ENCODE measurements at regions not wholly inside any gene's neighbourhood (a gene's known extent, or its start where the extent isn't known, plus 50 kb on each side); places are given as distances from the start of the nearest gene placed in this dataset.

- H2BK20ac ChIP-seq (ENCODE audit: low read length) = no peak overlapping the region
- H2BK12ac ChIP-seq (ENCODE audit: low read depth, low read length) = no peak overlapping the region
- H3K9ac ChIP-seq (replicated peaks in 1 of 4; ENCODE audit: extremely low read depth in 1 of 4, low read depth in 3 of 4, low read length in 3 of 4) = no peak overlapping the region
- H3K79me1 ChIP-seq (ENCODE audit: low read depth, low read length) = no peaks in the 10 kb centered on the region
- no peak for FAIRE-seq
- no peak overlapping the region for H4K91ac ChIP-seq (replicated peaks; ENCODE audit: insufficient read length, low read length)
- no peaks in the 10 kb centered on the region for H3K4me1 ChIP-seq (replicated peaks in 1 of 4; ENCODE audit: control insufficient read depth in 3 of 4, insufficient read depth in 4 of 4, low read length in 3 of 4)
- no peaks in the 10 kb centered on the region for H3K36me3 ChIP-seq (ENCODE audit: control insufficient read depth in 2 of 4, insufficient read depth in 4 of 4, low read length in 3 of 4)
- POLR2A ChIA-PET (ENCODE audit: partially characterized antibody) = no interaction called here
- no peak overlapping the region for H3K27ac ChIP-seq (ENCODE audit: low read depth, low read length)
- no peak overlapping the region for H2AFZ ChIP-seq (ENCODE audit: low read length)
- no peaks in the 10 kb centered on the region for H3K79me2 ChIP-seq (ENCODE audit: control insufficient read depth in 1 of 2, insufficient read depth in 2 of 2, low read length in 2 of 2)
- H2BK5ac ChIP-seq (ENCODE audit: low read depth, low read length) = no peak overlapping the region
- no peaks in the 10 kb centered on the region for H3K9me3 ChIP-seq (ENCODE audit: insufficient read depth in 2 of 2, low read depth in 1 of 2, low read length in 1 of 2)
- CTCF ChIA-PET (ENCODE audit: partially characterized antibody) = interaction anchor here (1.1 to 1.7 kb wide), 2 partner anchors 10 to 17 kb away, joined by 3 to 6 read pairs; no protein-coding TSS in a partner anchor
- DNase-seq (ENCODE audit: low read depth in 1 of 2, low spot score in 2 of 2) = no peak
- no peak overlapping the region for H3K56ac ChIP-seq (replicated peaks; ENCODE audit: insufficient read length, low read depth, low read length)
- H2BK15ac ChIP-seq (ENCODE audit: low read length) = no peak overlapping the region
- no peaks in the 10 kb centered on the region for H4K20me1 ChIP-seq (replicated peaks in 1 of 2; ENCODE audit: control insufficient read depth in 1 of 2, insufficient read depth in 2 of 2, low read length in 2 of 2)
- no peak overlapping the region for H4K8ac ChIP-seq (ENCODE audit: extremely low read depth, insufficient read depth, low read length)
- no peak overlapping the region for H3K4me2 ChIP-seq (ENCODE audit: insufficient read depth in 1 of 2, low read depth in 2 of 2, low read length in 2 of 2)
- H3K18ac ChIP-seq (ENCODE audit: extremely low read depth, low read length) = no peak overlapping the region
- H3K4me3 ChIP-seq (ENCODE audit: extremely low read depth in 1 of 4, insufficient read depth in 2 of 4, low read depth in 3 of 4, low read length in 4 of 4) = no peak overlapping the region
- no peak overlapping the region for H3K23ac ChIP-seq (ENCODE audit: insufficient read length)
- no peaks in the 10 kb centered on the region for H3K27me3 ChIP-seq (replicated peaks in 1 of 4; ENCODE audit: control insufficient read depth in 3 of 4, extremely low read depth in 1 of 4, insufficient read depth in 3 of 4, low read length in 3 of 4)
- H3K14ac ChIP-seq (ENCODE audit: insufficient read length) = no peak overlapping the region
- WGBS, 2 experiments (ENCODE audit: extremely low coverage in 1 of 2, insufficient coverage in 1 of 2, insufficient read length in 1 of 2, insufficient replicate concordance in 2 of 2, low coverage in 1 of 2, low lambda C conversion rate in 2 of 2, missing lambda C conversion rate in 1 of 2) = 89% methylated on average over 3 of the region's 3 CpGs; no CpG with 5 or more reads in 1 of the 2 experiments
- no peak overlapping the region for H3K4ac ChIP-seq (replicated peaks; ENCODE audit: insufficient read length, low read depth, low read length)
- no peak overlapping the region for H2AK5ac ChIP-seq (ENCODE audit: low read depth, low read length)
- H3K23me2 ChIP-seq (ENCODE audit: low read depth, low read length) = no peaks in the 10 kb centered on the region
- H4K5ac ChIP-seq (ENCODE audit: insufficient read length, low read depth, low read length) = no peak overlapping the region
- no peak overlapping the region for H2BK120ac ChIP-seq (replicated peaks; ENCODE audit: low read depth, low read length)
- TF ChIP-seq FOSL1 (IDR thresholded peaks at IDR 0.05; ENCODE audit: insufficient read depth, low read depth, low read length) (no peak), TAF7 (optimal IDR thresholded peaks at IDR 0.05; ENCODE audit: borderline replicate concordance, low read depth, low read length) (no peak)
These were observed 59.0 kb upstream of the CRY1 start for GRCh38 chr12:107152315-107152714.

All from H1 (cell line).